ENCODE measurements at regions not wholly inside any gene's neighbourhood (a gene's known extent, or its start where the extent isn't known, plus 50 kb on each side); places are given as distances from the start of the nearest gene placed in this dataset.

GRCh38 chr18:24894880-24895279 lies 434.4 kb downstream of the HRH4 start:
- no peak for ATAC-seq
- Mint-ChIP-seq H3K4me1 (peaks cover 18% of the 10 kb centered on the region), H3K9me3 (peaks cover 6% of the 10 kb centered on the region), H3K27me3 (ENCODE audit: low read depth) (no peaks in the 10 kb centered on the region), H3K36me3 (peaks cover under 1% of the 10 kb centered on the region; the same call in 1 of the 2 replicates), H3K4me3 (no peak overlapping the region), H3K27ac (no peak overlapping the region)
- DNase-seq (ENCODE audit: low spot score), result no peak
- no peak for TF ChIP-seq ZNF396 (CRISPR knock-in tag; IDR thresholded peaks at IDR 0.05; ENCODE audit: borderline replicate concordance)
- ChIA-PET CTCF (no interaction called here), POLR2A (no interaction called here)

DNA sequence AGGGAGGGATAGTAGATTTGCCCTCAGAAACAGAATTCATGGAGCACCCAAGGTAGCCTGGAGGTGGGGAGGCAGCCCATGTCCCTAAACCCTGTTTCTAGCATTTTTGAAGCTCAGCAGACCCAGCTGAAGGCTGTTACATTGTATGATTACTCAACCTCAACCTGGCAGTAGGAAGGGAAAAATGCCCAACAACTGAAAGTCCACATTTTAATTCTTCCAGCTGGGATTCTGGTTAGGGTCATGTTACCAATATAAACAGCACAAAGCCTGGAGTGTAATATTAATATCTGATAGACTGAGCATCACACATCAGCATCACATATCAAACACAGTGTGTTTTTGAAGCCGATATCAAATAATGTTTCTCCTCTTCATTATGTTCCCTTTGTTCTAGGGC lies 437.0 kb downstream of the HRH4 start:
- TF ChIP-seq ZNF263 (CRISPR knock-in tag; IDR thresholded peaks at IDR 0.05; ENCODE audit: low read depth) (no peak), ATF1 (CRISPR knock-in tag; IDR thresholded peaks at IDR 0.05) (no peak), GRHL2 (CRISPR knock-in tag; IDR thresholded peaks at IDR 0.05; ENCODE audit: insufficient replicate concordance, severe bottlenecking) (no peak), ELF4 (CRISPR knock-in tag; IDR thresholded peaks at IDR 0.05; ENCODE audit: low read depth) (no peak), IRF1 (CRISPR knock-in tag; IDR thresholded peaks at IDR 0.05) (no peak)
- peaks cover 14% of the 10 kb centered on the region for H3K36me3 Mint-ChIP-seq
- POLR2A ChIA-PET, result interaction anchor here (0.7 kb wide), 1 partner anchor 125 kb away, joined by 3 read pairs; no protein-coding TSS in a partner anchor

DNA sequence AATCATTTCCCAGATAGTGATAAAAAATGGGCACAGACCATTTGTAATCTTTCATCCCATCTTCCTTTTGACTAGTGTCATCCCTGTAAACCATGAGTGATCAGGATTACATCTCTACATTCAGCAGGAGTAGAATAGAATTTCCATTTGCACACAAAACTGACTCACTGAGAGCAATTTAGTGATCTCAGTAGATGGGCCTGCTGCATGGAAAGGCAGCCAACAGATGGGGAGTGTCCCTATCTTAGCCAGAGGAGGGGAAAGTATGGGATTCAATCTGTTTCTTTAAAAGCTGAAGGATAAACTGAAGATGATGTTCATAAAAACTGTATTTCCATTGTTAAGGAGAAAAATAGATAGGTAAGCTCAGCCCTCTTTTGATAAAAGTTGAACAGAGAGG lies 441.7 kb downstream of the ZNF521 start:
- Mint-ChIP-seq H3K27ac (no peak overlapping the region), H3K27me3 (ENCODE audit: low read depth) (no peaks in the 10 kb centered on the region; the same call in 1 of the 2 replicates), H3K36me3 (no peaks in the 10 kb centered on the region), H3K4me3 (no peak overlapping the region), H3K4me1 (peaks cover 15% of the 10 kb centered on the region), H3K9me3 (peaks cover 19% of the 10 kb centered on the region)
- TF ChIP-seq FOXP1 (CRISPR knock-in tag; IDR thresholded peaks at IDR 0.05; ENCODE audit: borderline replicate concordance) (no peak), SP1 (CRISPR knock-in tag; conservative IDR thresholded peaks at IDR 0.05) (no peak), TEAD4 (CRISPR knock-in tag; IDR thresholded peaks at IDR 0.05) (no peak), ZMAT4 (CRISPR knock-in tag; IDR thresholded peaks at IDR 0.05) (no peak), FOXJ3 (CRISPR knock-in tag; IDR thresholded peaks at IDR 0.05; ENCODE audit: borderline replicate concordance) (no peak), ZNF425 (CRISPR knock-in tag; conservative IDR thresholded peaks at IDR 0.05) (no peak), ZNF416 (CRISPR knock-in tag; IDR thresholded peaks at IDR 0.05) (no peak), USF1 (CRISPR knock-in tag; IDR thresholded peaks at IDR 0.05) (no peak), NR3C1 (CRISPR knock-in tag; conservative IDR thresholded peaks at IDR 0.05; ENCODE audit: low read depth) (no peak)
- TF ChIP-seq, protein P1, sequence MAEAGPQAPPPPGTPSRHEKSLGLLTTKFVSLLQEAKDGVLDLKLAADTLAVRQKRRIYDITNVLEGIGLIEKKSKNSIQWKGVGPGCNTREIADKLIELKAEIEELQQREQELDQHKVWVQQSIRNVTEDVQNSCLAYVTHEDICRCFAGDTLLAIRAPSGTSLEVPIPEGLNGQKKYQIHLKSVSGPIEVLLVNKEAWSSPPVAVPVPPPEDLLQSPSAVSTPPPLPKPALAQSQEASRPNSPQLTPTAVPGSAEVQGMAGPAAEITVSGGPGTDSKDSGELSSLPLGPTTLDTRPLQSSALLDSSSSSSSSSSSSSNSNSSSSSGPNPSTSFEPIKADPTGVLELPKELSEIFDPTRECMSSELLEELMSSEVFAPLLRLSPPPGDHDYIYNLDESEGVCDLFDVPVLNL (CRISPR knock-in tag; IDR thresholded peaks at IDR 0.05; ENCODE audit: borderline replicate concordance, low read depth), result no peak
- ATAC-seq, result no peak
- no peak for DNase-seq (ENCODE audit: low spot score)
- ChIA-PET CTCF (no interaction called here), POLR2A (no interaction called here)

More for the DNA sequence above, 437.0 kb downstream of the HRH4 start:
- ATAC-seq (no peak), DNase-seq (ENCODE audit: low spot score) (no peak)
- no peak overlapping the region for H3K4me3 Mint-ChIP-seq
- H3K4me1 Mint-ChIP-seq, result peaks cover 18% of the 10 kb centered on the region
- CTCF ChIA-PET, result no interaction called here
- no peaks in the 10 kb centered on the region for H3K27me3 Mint-ChIP-seq (ENCODE audit: low read depth)
- H3K9me3 Mint-ChIP-seq, result peaks cover 24% of the 10 kb centered on the region
- H3K27ac Mint-ChIP-seq, result no peak overlapping the region

Data from WTC11 (cell line).